GM12878 (cell line): ENCODE measurements at regions not wholly inside any gene's neighbourhood (a gene's known extent, or its start where the extent isn't known, plus 50 kb on each side); places are given as distances from the start of the nearest gene placed in this dataset.

Experiments used
- BCL3 ChIP-seq: IDR thresholded peaks from 2 replicates; pipeline ENCODE4 v1.6.1; 2011; ENCODE audit warnings: borderline replicate concordance, low read depth, mild to moderate bottlenecking, moderate library complexity, low read length; ENCODE audit not compliant: insufficient read depth, poor library complexity, severe bottlenecking
- CEBPZ ChIP-seq: fragments of 150-350 bp; IDR thresholded peaks from 2 replicates; pipeline ENCODE4 v1.6.1; 2016; ENCODE audit warnings: low read depth, low read length
- CTCF ChIP-seq, 3 experiments: IDR thresholded peaks in 2 of 3; conservative IDR thresholded peaks in 1 of 3; 2 replicates each; pipeline ENCODE4 v1.5.1; 2011; ENCODE audit warnings: low read depth in 3 of 3, low read length in 3 of 3, mild to moderate bottlenecking in 3 of 3, control low read depth in 2 of 3, moderate library complexity in 2 of 3, inconsistent platforms in 1 of 3, mixed read lengths in 1 of 3; ENCODE audit not compliant: control insufficient read depth in 2 of 3, insufficient read depth in 1 of 3; ENCODE audit errors: extremely low read depth in 1 of 3
- GABPA ChIP-seq: IDR thresholded peaks from 2 replicates; pipeline ENCODE4 v1.6.1; 2014; ENCODE audit warnings: antibody characterized with exemption, low read depth, mild to moderate bottlenecking, inconsistent platforms
- POLR2A ChIP-seq: IDR thresholded peaks from 2 replicates; pipeline ENCODE4 v1.6.1; 2011; ENCODE audit warnings: low read depth, mild to moderate bottlenecking, low read length
- RCOR1 ChIP-seq: conservative IDR thresholded peaks from 2 replicates; pipeline ENCODE4 v1.6.1; 2012; ENCODE audit warnings: low read depth, low read length, improper control_type of control experiment
- SIN3A ChIP-seq: IDR thresholded peaks from 2 replicates; pipeline ENCODE4 v1.6.1; 2012; ENCODE audit warnings: low read depth, low read length, improper control_type of control experiment
- SRF ChIP-seq, 2 experiments: IDR thresholded peaks; 2 replicates each; pipeline ENCODE4 v1.6.1; 2011; ENCODE audit warnings: low read depth in 2 of 2, low read length in 2 of 2, mild to moderate bottlenecking in 1 of 2, moderate library complexity in 1 of 2
- STAT3 ChIP-seq: IDR thresholded peaks from 2 replicates; pipeline ENCODE4 v1.6.1; 2011; ENCODE audit warnings: low read depth, low read length, improper control_type of control experiment
- USF2 ChIP-seq: IDR thresholded peaks from 2 replicates; pipeline ENCODE4 v1.6.1; 2011; ENCODE audit warnings: low read depth, low read length, improper control_type of control experiment, borderline replicate concordance

GRCh38 chr6:22466665-22467245 is 102.6 kb upstream of the HDGFL1 start:
- TF ChIP-seq SIN3A (no peak), STAT3 (no peak), USF2 (no peak), RCOR1 (no peak), BCL3 (no peak), CEBPZ (no peak), POLR2A (no peak), SRF (IDR thresholded peaks at IDR 0.05; ENCODE audit: low read depth in 2 of 2, low read length in 2 of 2) (no peak), GABPA (no peak), CTCF (IDR thresholded peaks at IDR 0.05 in 2 of 3, conservative IDR thresholded peaks at IDR 0.05 in 1 of 3; ENCODE audit: control insufficient read depth in 2 of 3, extremely low read depth in 1 of 3, insufficient read depth in 1 of 3, low read depth in 3 of 3, low read length in 3 of 3) (no peak)
